HFFc6 (cell line): ENCODE measurements at regions not wholly inside any gene's neighbourhood (a gene's known extent, or its start where the extent isn't known, plus 50 kb on each side); places are given as distances from the start of the nearest gene placed in this dataset.
A peak's percentile ranks its signal among the peaks of the same experiment; 100 is the strongest.

Experiments used
- DNase-seq: peaks from one replicate; pipeline ENCODE4 v3.0.0-alpha.2; 2018
- H3K27ac Mint-ChIP-seq: 2 replicates; pipeline ENCODE4 v1.8.0; 2020; ENCODE audit warnings: mild to moderate bottlenecking, mixed read lengths
- H3K27me3 Mint-ChIP-seq: 2 replicates; pipeline ENCODE4 v1.8.0; 2021; ENCODE audit warnings: mild to moderate bottlenecking, moderate library complexity, mixed read lengths; ENCODE audit not compliant: insufficient read depth
- H3K36me3 Mint-ChIP-seq: 2 replicates; pipeline ENCODE4 v1.8.0; 2021; ENCODE audit warnings: low read depth, mixed read lengths
- H3K4me1 Mint-ChIP-seq: 2 replicates; pipeline ENCODE4 v1.8.0; 2020; ENCODE audit warnings: low read depth, mixed read lengths
- H3K4me3 Mint-ChIP-seq: 2 replicates; pipeline ENCODE4 v1.8.0; 2020; ENCODE audit warnings: mild to moderate bottlenecking, moderate library complexity, mixed read lengths
- H3K9me3 Mint-ChIP-seq: 2 replicates; pipeline ENCODE4 v1.8.0; 2020; ENCODE audit warnings: mild to moderate bottlenecking, mixed read lengths
- TF ChIP-seq, protein P1 (sequence below): fragments of 200-600 bp; sonication (generic); IDR thresholded peaks from 2 replicates; pipeline ENCODE4 v1.5.0; 2021; ENCODE audit warnings: antibody characterized with exemption, mild to moderate bottlenecking

DNA sequence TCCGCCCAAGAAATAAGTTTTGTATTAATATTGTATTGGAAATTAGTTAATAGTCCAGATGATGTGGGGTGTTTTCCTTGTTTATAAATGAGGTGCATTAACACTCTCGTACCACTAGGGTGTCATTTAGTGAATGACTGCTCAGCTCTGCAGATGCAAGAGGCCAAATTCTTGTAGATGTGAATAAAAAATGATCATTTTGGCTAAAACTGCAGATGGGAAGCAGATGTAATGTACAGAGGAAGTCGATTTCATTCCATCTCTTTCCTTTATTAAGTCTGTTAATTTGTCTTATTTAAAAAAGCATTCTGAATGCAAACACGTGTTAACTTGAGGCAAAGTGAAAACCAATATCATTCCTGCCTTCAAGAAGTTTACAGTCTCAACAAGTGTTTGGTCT is 108.1 kb downstream of the DHX15 start:
- Mint-ChIP-seq H3K4me3 (no peak overlapping the region), H3K27ac (no peak overlapping the region), H3K27me3 (peaks cover 9% of the 10 kb centered on the region), H3K4me1 (peaks cover 24% of the 10 kb centered on the region), H3K9me3 (no peaks in the 10 kb centered on the region), H3K36me3 (no peaks in the 10 kb centered on the region)
- TF ChIP-seq, protein P1, sequence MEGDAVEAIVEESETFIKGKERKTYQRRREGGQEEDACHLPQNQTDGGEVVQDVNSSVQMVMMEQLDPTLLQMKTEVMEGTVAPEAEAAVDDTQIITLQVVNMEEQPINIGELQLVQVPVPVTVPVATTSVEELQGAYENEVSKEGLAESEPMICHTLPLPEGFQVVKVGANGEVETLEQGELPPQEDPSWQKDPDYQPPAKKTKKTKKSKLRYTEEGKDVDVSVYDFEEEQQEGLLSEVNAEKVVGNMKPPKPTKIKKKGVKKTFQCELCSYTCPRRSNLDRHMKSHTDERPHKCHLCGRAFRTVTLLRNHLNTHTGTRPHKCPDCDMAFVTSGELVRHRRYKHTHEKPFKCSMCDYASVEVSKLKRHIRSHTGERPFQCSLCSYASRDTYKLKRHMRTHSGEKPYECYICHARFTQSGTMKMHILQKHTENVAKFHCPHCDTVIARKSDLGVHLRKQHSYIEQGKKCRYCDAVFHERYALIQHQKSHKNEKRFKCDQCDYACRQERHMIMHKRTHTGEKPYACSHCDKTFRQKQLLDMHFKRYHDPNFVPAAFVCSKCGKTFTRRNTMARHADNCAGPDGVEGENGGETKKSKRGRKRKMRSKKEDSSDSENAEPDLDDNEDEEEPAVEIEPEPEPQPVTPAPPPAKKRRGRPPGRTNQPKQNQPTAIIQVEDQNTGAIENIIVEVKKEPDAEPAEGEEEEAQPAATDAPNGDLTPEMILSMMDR = peak; percentile 83
- no peak for DNase-seq

DNA sequence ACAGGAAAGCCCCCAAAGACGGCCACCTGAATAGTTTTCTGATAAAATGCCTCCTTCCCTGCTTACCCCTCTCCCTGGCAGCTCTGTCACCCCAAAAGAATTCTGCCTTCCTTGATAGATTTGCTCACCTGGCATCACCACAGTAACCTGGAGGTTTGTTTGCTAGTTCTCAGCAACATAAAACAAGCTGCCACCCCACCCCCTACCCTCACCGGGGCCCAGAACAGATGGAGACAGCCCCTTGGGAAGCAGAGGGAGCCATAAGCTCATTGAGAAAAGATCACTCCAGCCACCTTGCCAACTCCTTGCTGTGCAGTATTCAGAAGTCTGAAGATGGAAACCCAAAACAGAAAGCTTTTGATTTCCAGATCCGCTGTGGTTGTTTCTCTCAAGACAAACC is 108.6 kb downstream of the DHX15 start:
- H3K4me1 Mint-ChIP-seq = peaks cover 28% of the 10 kb centered on the region
- H3K36me3 Mint-ChIP-seq = no peaks in the 10 kb centered on the region
- peaks cover 5% of the 10 kb centered on the region for H3K27me3 Mint-ChIP-seq
- no peak for DNase-seq
- no peak overlapping the region for H3K27ac Mint-ChIP-seq
- TF ChIP-seq, protein P1 = no peak
- H3K4me3 Mint-ChIP-seq = no peak overlapping the region
- no peaks in the 10 kb centered on the region for H3K9me3 Mint-ChIP-seq

DNA sequence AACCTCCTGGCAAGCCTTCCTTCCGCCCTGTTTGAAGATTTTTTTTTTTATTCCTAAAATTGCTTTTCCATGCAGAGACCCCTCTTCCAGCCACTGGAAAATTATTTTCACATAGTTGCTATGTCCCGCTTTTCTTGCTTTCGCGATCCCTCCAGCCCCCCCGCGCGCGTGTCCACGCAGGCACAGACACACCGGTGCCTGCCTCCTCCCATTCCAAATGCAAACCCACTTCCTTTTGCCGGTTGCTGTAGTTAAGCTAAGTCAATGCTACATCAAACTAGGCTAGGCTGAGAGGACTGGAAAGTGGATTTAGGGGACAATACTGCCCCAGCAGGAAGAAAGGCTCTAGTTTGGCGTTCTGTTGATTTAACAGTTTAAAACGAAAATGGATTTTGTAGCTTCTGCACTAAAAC is 111.0 kb downstream of the DHX15 start:
- H3K4me3 Mint-ChIP-seq = peak overlapping the region; percentile 96
- H3K36me3 Mint-ChIP-seq = no peaks in the 10 kb centered on the region

DNA sequence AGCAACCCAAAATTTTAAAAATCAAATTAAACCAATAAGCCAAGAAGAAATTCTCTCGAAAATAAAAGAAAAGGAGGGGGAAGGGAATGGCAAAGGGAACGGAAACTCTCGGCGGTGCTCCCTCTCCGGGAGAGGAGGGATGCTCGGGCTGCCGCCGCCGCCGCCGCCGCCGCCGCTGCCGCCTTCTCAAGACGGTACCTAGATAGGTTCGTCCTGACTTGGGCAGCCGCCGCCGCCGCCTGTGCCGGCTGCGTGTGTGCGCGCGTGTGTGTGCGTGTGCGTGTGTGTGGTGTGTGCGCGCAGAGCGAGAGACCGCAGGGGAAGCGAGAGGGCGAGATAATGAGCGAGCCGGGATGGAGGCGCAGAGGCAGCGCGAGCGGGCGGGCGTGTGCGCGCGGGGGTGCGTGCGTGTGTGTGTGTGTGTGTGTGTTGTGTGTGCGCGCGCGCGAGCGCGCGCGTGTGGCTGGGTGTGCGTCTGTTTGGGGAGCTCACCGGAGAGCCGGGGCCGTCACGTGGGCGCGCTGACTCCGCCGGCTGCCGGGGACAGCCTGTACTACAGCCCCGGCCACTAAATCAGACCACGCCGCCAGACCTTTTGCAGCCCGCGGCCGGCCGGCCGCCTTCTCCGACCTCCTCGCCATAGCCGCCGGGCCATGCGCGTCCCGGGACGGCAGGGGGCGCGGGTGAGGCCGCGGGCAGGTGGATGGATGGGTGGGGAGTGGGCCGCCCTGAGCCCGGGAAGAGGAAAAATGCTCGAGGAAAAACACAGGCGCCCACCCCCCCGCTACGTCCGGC is 111.6 kb downstream of the DHX15 start:
- DNase-seq = peak; percentile 82
- no peaks in the 10 kb centered on the region for H3K9me3 Mint-ChIP-seq
- TF ChIP-seq, protein P1 = peak; percentile 85
- peak overlapping the region; percentile 96 for H3K4me3 Mint-ChIP-seq
- no peaks in the 10 kb centered on the region for H3K36me3 Mint-ChIP-seq
- peaks cover 11% of the 10 kb centered on the region for H3K27me3 Mint-ChIP-seq
- peaks cover 32% of the 10 kb centered on the region for H3K4me1 Mint-ChIP-seq
- H3K27ac Mint-ChIP-seq = peak overlapping the region; percentile 55; the same call in 1 of the 2 replicates

More for the DNA sequence above, 111.0 kb downstream of the DHX15 start:
- DNase-seq = peak; percentile 39
- no peaks in the 10 kb centered on the region for H3K9me3 Mint-ChIP-seq
- no peak overlapping the region; the same call in 1 of the 2 replicates for H3K27ac Mint-ChIP-seq
- peaks cover 37% of the 10 kb centered on the region for H3K4me1 Mint-ChIP-seq
- TF ChIP-seq, protein P1 = peak; percentile 59
- peaks cover 11% of the 10 kb centered on the region for H3K27me3 Mint-ChIP-seq

DNA sequence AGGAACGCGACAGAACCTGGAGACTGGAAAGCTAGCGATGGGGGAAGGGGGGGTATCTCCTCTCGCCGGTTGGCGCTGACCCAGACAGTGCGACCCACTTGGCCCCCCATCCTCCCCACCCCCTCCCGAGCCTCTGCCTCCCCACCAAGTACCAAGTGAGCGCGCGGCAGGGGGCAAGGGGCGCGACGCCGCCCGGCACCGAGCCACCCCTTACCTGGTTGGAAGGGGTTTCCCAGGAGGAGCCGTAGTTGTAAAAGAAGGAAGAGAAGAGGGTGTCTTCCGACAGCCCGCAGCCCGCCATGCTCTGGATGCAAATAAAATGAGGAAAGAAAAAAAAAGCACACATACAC is 112.2 kb downstream of the DHX15 start:
- no peak for DNase-seq
- peaks cover 31% of the 10 kb centered on the region for H3K4me1 Mint-ChIP-seq
- H3K36me3 Mint-ChIP-seq = no peaks in the 10 kb centered on the region
- no peak overlapping the region for H3K27ac Mint-ChIP-seq
- H3K27me3 Mint-ChIP-seq = peaks cover 11% of the 10 kb centered on the region
- peak overlapping the region; percentile 96 for H3K4me3 Mint-ChIP-seq
- TF ChIP-seq, protein P1 = no peak
- H3K9me3 Mint-ChIP-seq = no peaks in the 10 kb centered on the region
